SW480 (cell line): ENCODE measurements at regions not wholly inside any gene's neighbourhood (a gene's known extent, or its start where the extent isn't known, plus 50 kb on each side); places are given as distances from the start of the nearest gene placed in this dataset.
A peak's percentile ranks its signal among the peaks of the same experiment; 100 is the strongest.
"Not testable (repeated sequence)": the region's sequence is repeated elsewhere in the genome, so short reads cannot be mapped to it uniquely, and the experiment has no call there.

Source experiments
- DNase-seq: peaks from one replicate; pipeline ENCODE4 v3.0.0-alpha.2; 2016; ENCODE audit warnings: low spot score

- not testable (repeated sequence) for DNase-seq
Measured at GRCh38 chr9:42377530-42378417, 194.3 kb downstream of the SPATA31A6 start.

- no peak for DNase-seq
Measured at GRCh38 chr9:42378418-42378815, 195.0 kb downstream of the SPATA31A6 start.

GRCh38 chr9:42379602-42380001, 196.1 kb downstream of the SPATA31A6 start:
- DNase-seq: not testable (repeated sequence)

- not testable (repeated sequence) for DNase-seq
Measured at GRCh38 chr9:42384585-42384984, 201.1 kb downstream of the SPATA31A6 start.

GRCh38 chr9:42385574-42386120, 202.2 kb downstream of the SPATA31A6 start:
- not testable (repeated sequence) for DNase-seq

- DNase-seq: no peak
Measured at GRCh38 chr9:42386477-42386876, 203.0 kb downstream of the SPATA31A6 start.

- DNase-seq: peak; percentile 7
Measured at GRCh38 chr9:42388146-42388690, 204.8 kb downstream of the SPATA31A6 start.

GRCh38 chr9:42388846-42389245, 205.4 kb downstream of the SPATA31A6 start:
- DNase-seq: no peak

- not testable (repeated sequence) for DNase-seq
Measured at GRCh38 chr9:42392773-42393455, 209.5 kb downstream of the SPATA31A6 start.

GRCh38 chr9:42396318-42396717, 212.9 kb downstream of the SPATA31A6 start:
- no peak for DNase-seq

- DNase-seq: not testable (repeated sequence)
Measured at GRCh38 chr9:42397336-42397735, 213.9 kb downstream of the SPATA31A6 start.

- not testable (repeated sequence) for DNase-seq
Measured at GRCh38 chr9:42402919-42403318, 219.5 kb downstream of the SPATA31A6 start.

GRCh38 chr9:42409581-42409980, 226.1 kb downstream of the SPATA31A6 start:
- not testable (repeated sequence) for DNase-seq

- not testable (repeated sequence) for DNase-seq
Measured at GRCh38 chr9:42412354-42412753, 228.9 kb downstream of the SPATA31A6 start.

- not testable (repeated sequence) for DNase-seq
Measured at GRCh38 chr9:42414865-42415264, 231.4 kb downstream of the SPATA31A6 start.

GRCh38 chr9:42419652-42420051, 236.2 kb downstream of the SPATA31A6 start:
- not testable (repeated sequence) for DNase-seq

- DNase-seq: not testable (repeated sequence)
Measured at GRCh38 chr9:42420324-42420723, 236.9 kb downstream of the SPATA31A6 start.

- DNase-seq: not testable (repeated sequence)
Measured at GRCh38 chr9:42421630-42422029, 238.2 kb downstream of the SPATA31A6 start.

GRCh38 chr9:42430674-42431615, 247.5 kb downstream of the SPATA31A6 start:
- not testable (repeated sequence) for DNase-seq

- DNase-seq: not testable (repeated sequence)
Measured at GRCh38 chr9:42431616-42432010, 248.2 kb downstream of the SPATA31A6 start.
